K562 (cell line): ENCODE measurements at regions not wholly inside any gene's neighbourhood (a gene's known extent, or its start where the extent isn't known, plus 50 kb on each side); places are given as distances from the start of the nearest gene placed in this dataset.

Experiments used
- CTCF ChIP-seq, 3 experiments: IDR thresholded peaks in 2 of 3; conservative IDR thresholded peaks in 1 of 3; 2 replicates each; pipeline ENCODE4 v1.5.1; 2011 to 2012; ENCODE audit warnings: low read length in 3 of 3, mild to moderate bottlenecking in 3 of 3, control low read depth in 2 of 3, improper control_type of control experiment in 1 of 3, inconsistent platforms in 1 of 3, low read depth in 1 of 3, mixed read lengths in 1 of 3, moderate library complexity in 1 of 3; ENCODE audit not compliant: insufficient read depth in 2 of 3
- HLTF ChIP-seq: fragments of 450-650 bp; IDR thresholded peaks from 2 replicates; pipeline ENCODE4 v1.6.1; 2016
- NCOA6 ChIP-seq: fragments of 450-650 bp; IDR thresholded peaks from 2 replicates; pipeline ENCODE4 v1.6.1; 2017; ENCODE audit warnings: mild to moderate bottlenecking
- NFXL1 ChIP-seq: fragments of 450-650 bp; formaldehyde crosslinking; IDR thresholded peaks from 2 replicates; pipeline ENCODE4 v1.4.0; 2021; ENCODE audit warnings: mild to moderate bottlenecking
- NR2F6 ChIP-seq: fragments of 450-650 bp; formaldehyde crosslinking; IDR thresholded peaks from 2 replicates; pipeline ENCODE4 v1.4.0; 2020; ENCODE audit warnings: mild to moderate bottlenecking
- NRF1 ChIP-seq, 2 experiments: fragments of 450-650 bp; IDR thresholded peaks in 1 of 2; conservative IDR thresholded peaks in 1 of 2; 2 replicates each; pipeline ENCODE4 v1.6.1; 2014; ENCODE audit warnings: mild to moderate bottlenecking in 2 of 2
- SAP30 ChIP-seq: fragments of 200-600 bp; sonication (generic); IDR thresholded peaks from 2 replicates; pipeline ENCODE4 v1.6.1; 2012; ENCODE audit warnings: borderline replicate concordance, low read depth, mild to moderate bottlenecking, moderate library complexity, low read length, control low read depth, inconsistent platforms; ENCODE audit not compliant: insufficient read depth, poor library complexity, severe bottlenecking
- SP1 ChIP-seq: sonication (generic); formaldehyde crosslinking; IDR thresholded peaks from 2 replicates; pipeline ENCODE4 v1.8.1; 2022; ENCODE audit warnings: mild to moderate bottlenecking, missing genetic modification reagents
- YBX1 ChIP-seq: fragments of 450-650 bp; IDR thresholded peaks from 2 replicates; pipeline ENCODE4 v1.7.1; 2016; ENCODE audit warnings: mild to moderate bottlenecking
- ZFP36 ChIP-seq: fragments of 150-350 bp; IDR thresholded peaks from 2 replicates; pipeline ENCODE4 v1.6.1; 2018; ENCODE audit warnings: low read length, low read depth; ENCODE audit not compliant: partially characterized antibody
- ZNF124 ChIP-seq: sonication (generic); formaldehyde crosslinking; IDR thresholded peaks from 2 replicates; pipeline ENCODE4 v1.8.1; 2022; ENCODE audit warnings: missing genetic modification reagents
- TF ChIP-seq, protein P1 (sequence below): sonication (generic); formaldehyde crosslinking; IDR thresholded peaks from 2 replicates; pipeline ENCODE4 v1.8.1; 2023; ENCODE audit warnings: mild to moderate bottlenecking, missing genetic modification reagents

- TF ChIP-seq SAP30 (no peak), SP1 (no peak), HLTF (no peak), CTCF (IDR thresholded peaks at IDR 0.05 in 2 of 3, conservative IDR thresholded peaks at IDR 0.05 in 1 of 3; ENCODE audit: insufficient read depth in 2 of 3, low read depth in 1 of 3, low read length in 3 of 3) (peak; percentile 63 to 72 (median 69)), NRF1 (conservative IDR thresholded peaks at IDR 0.05 in 1 of 2, IDR thresholded peaks at IDR 0.05 in 1 of 2) (no peak), YBX1 (no peak), NFXL1 (CRISPR knock-in tag) (no peak), ZNF124 (CRISPR knock-in tag) (no peak), ZFP36 (no peak), NCOA6 (no peak), NR2F6 (CRISPR knock-in tag) (no peak)
- TF ChIP-seq, protein P1, sequence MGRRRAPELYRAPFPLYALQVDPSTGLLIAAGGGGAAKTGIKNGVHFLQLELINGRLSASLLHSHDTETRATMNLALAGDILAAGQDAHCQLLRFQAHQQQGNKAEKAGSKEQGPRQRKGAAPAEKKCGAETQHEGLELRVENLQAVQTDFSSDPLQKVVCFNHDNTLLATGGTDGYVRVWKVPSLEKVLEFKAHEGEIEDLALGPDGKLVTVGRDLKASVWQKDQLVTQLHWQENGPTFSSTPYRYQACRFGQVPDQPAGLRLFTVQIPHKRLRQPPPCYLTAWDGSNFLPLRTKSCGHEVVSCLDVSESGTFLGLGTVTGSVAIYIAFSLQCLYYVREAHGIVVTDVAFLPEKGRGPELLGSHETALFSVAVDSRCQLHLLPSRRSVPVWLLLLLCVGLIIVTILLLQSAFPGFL (CRISPR knock-in tag), result no peak
These were observed 214.5 kb downstream of the PAH start for GRCh38 chr12:102702447-102703114.
